H9 (cell line): ENCODE measurements at regions not wholly inside any gene's neighbourhood (a gene's known extent, or its start where the extent isn't known, plus 50 kb on each side); places are given as distances from the start of the nearest gene placed in this dataset.

Experiments used
- DNase-seq: peaks from one replicate; pipeline ENCODE4 v3.0.0-alpha.2; 2017
- H2AFZ ChIP-seq: one replicate; pipeline ENCODE4 v1.6.1; 2013; ENCODE audit warnings: mild to moderate bottlenecking, low read length, control low read depth, moderate library complexity
- H2AK5ac ChIP-seq: 2 replicates; pipeline ENCODE4 v1.6.1; 2013; ENCODE audit warnings: low read length, control low read depth, mixed read lengths; ENCODE audit not compliant: insufficient read length
- H2BK120ac ChIP-seq: one replicate; pipeline ENCODE4 v1.6.1; 2013; ENCODE audit warnings: low read depth, mild to moderate bottlenecking, low read length, control low read depth, inconsistent platforms; ENCODE audit not compliant: poor library complexity, severe bottlenecking
- H2BK12ac ChIP-seq: 2 replicates; pipeline ENCODE4 v1.6.1; 2013; ENCODE audit warnings: low read length, control low read depth, mixed read lengths, low read depth; ENCODE audit not compliant: insufficient read length
- H2BK15ac ChIP-seq: 2 replicates; pipeline ENCODE4 v1.6.1; 2013; ENCODE audit warnings: low read depth, low read length, control low read depth
- H2BK20ac ChIP-seq: one replicate; pipeline ENCODE4 v1.6.1; 2013; ENCODE audit warnings: low read depth, mild to moderate bottlenecking, low read length, control low read depth, inconsistent platforms; ENCODE audit not compliant: poor library complexity, severe bottlenecking
- H2BK5ac ChIP-seq: 2 replicates; pipeline ENCODE4 v1.6.1; 2013; ENCODE audit warnings: low read length, control low read depth, mixed read lengths; ENCODE audit not compliant: insufficient read length
- H3K14ac ChIP-seq: 2 replicates; pipeline ENCODE4 v1.6.1; 2013; ENCODE audit warnings: low read length, control low read depth; ENCODE audit not compliant: insufficient read depth
- H3K18ac ChIP-seq: 2 replicates; pipeline ENCODE4 v1.6.1; 2013; ENCODE audit warnings: low read depth, mild to moderate bottlenecking, mixed read lengths, low read length, control low read depth; ENCODE audit not compliant: insufficient read length
- H3K23ac ChIP-seq: 2 replicates; pipeline ENCODE4 v1.6.1; 2013; ENCODE audit warnings: low read length, control low read depth, mixed read lengths, low read depth; ENCODE audit not compliant: insufficient read length
- H3K23me2 ChIP-seq: 2 replicates; pipeline ENCODE4 v1.6.1; 2013; ENCODE audit warnings: low read depth, mild to moderate bottlenecking, mixed read lengths, low read length, control low read depth; ENCODE audit not compliant: insufficient read length, poor library complexity, severe bottlenecking
- H3K27ac ChIP-seq: 2 replicates; pipeline ENCODE4 v1.5.1; 2013; ENCODE audit warnings: low read length, control low read depth, mixed read lengths, low read depth; ENCODE audit not compliant: insufficient read length
- H3K27me3 ChIP-seq: 2 replicates; pipeline ENCODE4 v1.6.1; 2013; ENCODE audit warnings: low read length, control low read depth, inconsistent platforms; ENCODE audit not compliant: insufficient read depth
- H3K4ac ChIP-seq: 2 replicates; pipeline ENCODE4 v1.6.1; 2013; ENCODE audit warnings: low read depth, mild to moderate bottlenecking, control low read depth, inconsistent platforms, low read length, moderate library complexity
- H3K4me1 ChIP-seq: 2 replicates; pipeline ENCODE4 v1.6.1; 2013; ENCODE audit warnings: low read length, control low read depth, inconsistent platforms; ENCODE audit not compliant: insufficient read depth
- H3K4me2 ChIP-seq: 2 replicates; pipeline ENCODE4 v1.6.1; 2013; ENCODE audit warnings: low read length, control low read depth, mixed read lengths; ENCODE audit not compliant: insufficient read length, insufficient read depth
- H3K56ac ChIP-seq: 2 replicates; pipeline ENCODE4 v1.6.1; 2013; ENCODE audit warnings: low read depth, mild to moderate bottlenecking, mixed read lengths, low read length, control low read depth; ENCODE audit not compliant: insufficient read length
- H3K79me1 ChIP-seq: 2 replicates; pipeline ENCODE4 v1.6.1; 2013; ENCODE audit warnings: low read depth, mild to moderate bottlenecking, moderate library complexity, low read length, control low read depth, inconsistent platforms; ENCODE audit not compliant: insufficient read depth, poor library complexity, severe bottlenecking
- H3K79me2 ChIP-seq: 2 replicates; pipeline ENCODE4 v1.6.1; 2013; ENCODE audit warnings: low read length, control low read depth, inconsistent platforms; ENCODE audit not compliant: insufficient read depth
- H3K9ac ChIP-seq: 2 replicates; pipeline ENCODE4 v1.6.1; 2013; ENCODE audit warnings: low read length, control low read depth, mixed read lengths; ENCODE audit not compliant: insufficient read length; ENCODE audit errors: extremely low read depth
- H3K9me3 ChIP-seq: one replicate; pipeline ENCODE4 v1.6.1; 2013; ENCODE audit warnings: low read depth, low read length, inconsistent platforms; ENCODE audit not compliant: control insufficient read depth
- H3T11ph ChIP-seq: one replicate; pipeline ENCODE4 v1.6.1; 2013; ENCODE audit warnings: mild to moderate bottlenecking, low read length, control low read depth, inconsistent platforms
- H4K20me1 ChIP-seq: one replicate; pipeline ENCODE4 v1.6.1; 2013; ENCODE audit not compliant: control insufficient read depth, insufficient read length, insufficient read depth
- H4K5ac ChIP-seq: 2 replicates; pipeline ENCODE4 v1.6.1; 2013; ENCODE audit warnings: low read depth, mild to moderate bottlenecking, mixed read lengths, low read length, control low read depth; ENCODE audit not compliant: insufficient read length
- H4K8ac ChIP-seq: replicated peaks from 2 replicates; pipeline ENCODE4 v1.6.1; 2013; ENCODE audit warnings: low read length, control low read depth, mixed read lengths, low read depth; ENCODE audit not compliant: insufficient read length
- H4K91ac ChIP-seq: 2 replicates; pipeline ENCODE4 v1.6.1; 2013; ENCODE audit warnings: low read depth, mild to moderate bottlenecking, moderate library complexity, mixed read lengths, low read length, control low read depth; ENCODE audit not compliant: insufficient read length
- H3K27ac Mint-ChIP-seq, 3 experiments: 2 replicates in 2 of 3; 3 replicates in 1 of 3; pipeline ENCODE4 v1.8.0; 2020 to 2021; ENCODE audit warnings: mixed read lengths in 3 of 3, mild to moderate bottlenecking in 1 of 3, moderate library complexity in 1 of 3
- H3K27me3 Mint-ChIP-seq: 2 replicates; pipeline ENCODE4 v1.8.0; 2021; ENCODE audit warnings: low read depth, mild to moderate bottlenecking, moderate library complexity, mixed read lengths
- H3K36me3 Mint-ChIP-seq, 3 experiments: 2 replicates in 2 of 3; 3 replicates in 1 of 3; pipeline ENCODE4 v1.8.0; 2020 to 2021; ENCODE audit warnings: low read depth in 3 of 3, mixed read lengths in 3 of 3; ENCODE audit not compliant: insufficient read depth in 1 of 3
- H3K4me1 Mint-ChIP-seq, 2 experiments: 2 replicates each; pipeline ENCODE4 v1.8.0; 2020; ENCODE audit warnings: mixed read lengths in 2 of 2
- H3K4me3 Mint-ChIP-seq, 2 experiments: 2 replicates in 1 of 2; 3 replicates in 1 of 2; pipeline ENCODE4 v1.8.0; 2020 to 2021; ENCODE audit warnings: mild to moderate bottlenecking in 2 of 2, mixed read lengths in 2 of 2, moderate library complexity in 1 of 2
- H3K9me3 Mint-ChIP-seq, 2 experiments: 2 replicates in 1 of 2; 3 replicates in 1 of 2; pipeline ENCODE4 v1.8.0; 2020; ENCODE audit warnings: mild to moderate bottlenecking in 2 of 2, mixed read lengths in 2 of 2, moderate library complexity in 1 of 2
- CTCF ChIP-seq: fragments of 200-600 bp; sonication (generic); conservative IDR thresholded peaks from 3 replicates; pipeline ENCODE4 v1.8.0; 2021; ENCODE audit warnings: antibody characterized with exemption, mild to moderate bottlenecking
- WGBS: extraction: QIAGEN DNeasy Blood & Tissue Kit; methylation state at CpG from one replicate; pipeline ENCODE4 v1.1.7; 2013; ENCODE audit warnings: missing lambda C conversion rate, low lambda C conversion rate, mixed read lengths; ENCODE audit not compliant: insufficient read length; ENCODE audit errors: extremely low coverage; 5-methylcytosine and 5-hydroxymethylcytosine counted together

- H3K27ac ChIP-seq, result no peak overlapping the region
- H2BK20ac ChIP-seq, result no peak overlapping the region
- H3K4me1 Mint-ChIP-seq, result peaks cover 6 to 7% of the 10 kb centered on the region in 2 experiments; a peak in 2 of 4 replicates
- H3K14ac ChIP-seq, result no peak overlapping the region
- no peak overlapping the region for H3K18ac ChIP-seq
- no peak overlapping the region for H4K91ac ChIP-seq
- H2BK15ac ChIP-seq, result no peak overlapping the region
- no peak overlapping the region for H3K4ac ChIP-seq
- no peak overlapping the region for H2BK12ac ChIP-seq
- no peak overlapping the region for H3T11ph ChIP-seq
- H3K9me3 ChIP-seq, result no peaks in the 10 kb centered on the region
- WGBS, result no CpG with 5 or more reads among the region's 2 CpGs
- H2BK120ac ChIP-seq, result no peak overlapping the region
- no peak overlapping the region for H4K5ac ChIP-seq
- no peak overlapping the region for H3K56ac ChIP-seq
- no peak overlapping the region for H2BK5ac ChIP-seq
- no peaks in the 10 kb centered on the region for H4K20me1 ChIP-seq
- H3K79me1 ChIP-seq, result no peaks in the 10 kb centered on the region
- H3K27me3 Mint-ChIP-seq, result no peaks in the 10 kb centered on the region
- H2AK5ac ChIP-seq, result no peak overlapping the region
- no peak for TF ChIP-seq CTCF
- no peak overlapping the region for H2AFZ ChIP-seq
- H3K79me2 ChIP-seq, result no peaks in the 10 kb centered on the region
- no peak overlapping the region for H4K8ac ChIP-seq
- H3K4me1 ChIP-seq, result no peaks in the 10 kb centered on the region
- DNase-seq, result no peak
- no peak overlapping the region for H3K23ac ChIP-seq
- H3K4me2 ChIP-seq, result no peak overlapping the region
- H3K4me3 Mint-ChIP-seq, result no peak overlapping the region
- H3K9me3 Mint-ChIP-seq, result peaks cover 4 to 5% of the 10 kb centered on the region in 2 experiments; a peak in 4 of 5 replicates
- 0 out of 7 replicates have a peak, but pooled peaks cover 0 to 7% (median 0%) of the 10 kb centered on the region in 3 experiments for H3K36me3 Mint-ChIP-seq
- no peaks in the 10 kb centered on the region for H3K27me3 ChIP-seq
- no peak overlapping the region for H3K9ac ChIP-seq
- H3K27ac Mint-ChIP-seq, result no peak overlapping the region
- H3K23me2 ChIP-seq, result no peaks in the 10 kb centered on the region
These were observed 247.8 kb upstream of the JAG1 start for GRCh38 chr20:10921491-10922010.
